ENCODE measurements at regions not wholly inside any gene's neighbourhood (a gene's known extent, or its start where the extent isn't known, plus 50 kb on each side); places are given as distances from the start of the nearest gene placed in this dataset.
"Not testable (repeated sequence)": the region's sequence is repeated elsewhere in the genome, so short reads cannot be mapped to it uniquely, and the experiment has no call there.

DNA sequence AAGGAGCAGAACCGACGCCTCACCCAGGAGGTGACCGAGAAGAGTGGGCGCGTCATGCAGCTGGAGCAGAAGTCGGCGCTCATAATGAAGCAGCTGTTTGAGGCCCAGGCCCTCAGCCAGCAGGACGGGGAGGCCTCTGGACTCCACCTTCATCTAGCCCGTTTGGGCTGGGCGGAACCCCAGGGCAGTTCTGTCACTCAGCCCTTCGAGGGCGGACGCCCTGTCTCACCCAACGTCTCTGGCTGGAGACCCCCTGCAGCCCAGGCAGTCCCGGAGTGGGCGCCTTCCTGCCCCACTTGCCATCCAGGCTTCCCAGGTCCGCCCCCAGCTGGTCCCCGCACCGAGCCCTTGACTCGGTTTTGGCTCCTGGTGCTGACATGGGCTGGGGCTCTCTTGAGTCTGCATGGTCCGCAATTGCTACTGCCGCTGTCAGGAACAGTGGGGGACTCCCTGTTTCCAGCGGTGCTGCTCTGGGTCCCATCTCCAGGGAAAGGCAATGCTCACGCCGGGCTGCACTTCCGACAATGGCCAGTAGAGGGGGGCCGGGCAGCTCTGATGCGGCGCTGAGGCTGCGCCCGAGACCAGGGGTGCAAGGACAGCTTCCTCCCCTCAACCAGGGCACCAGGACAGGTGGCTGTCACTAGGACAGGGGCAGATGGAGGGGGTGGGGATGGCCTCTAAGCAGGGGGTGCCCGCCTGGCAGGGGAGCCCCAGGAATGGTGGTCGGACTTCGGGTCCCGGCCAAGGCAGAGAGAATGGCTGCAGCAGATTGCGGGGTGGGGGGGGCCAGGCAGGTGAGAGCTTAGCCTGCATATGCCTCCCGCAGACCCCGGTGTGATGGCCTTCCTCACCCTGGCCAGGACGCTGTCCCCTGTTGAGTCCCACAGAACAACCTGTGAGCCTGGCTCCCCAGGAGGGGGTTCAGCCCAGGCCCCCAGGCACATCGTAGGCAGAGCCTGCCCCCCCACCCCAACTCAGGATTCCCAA lies 71.2 kb upstream of the KCTD7 start:
- H3K27ac Mint-ChIP-seq, result no peak overlapping the region
- no peaks in the 10 kb centered on the region for H3K9me3 Mint-ChIP-seq
- H3K36me3 Mint-ChIP-seq (ENCODE audit: low read depth), result peaks cover 22% of the 10 kb centered on the region
- no peaks in the 10 kb centered on the region for H3K27me3 Mint-ChIP-seq
- no peaks in the 10 kb centered on the region for H3K4me1 Mint-ChIP-seq (ENCODE audit: low read depth)
- H3K4me3 Mint-ChIP-seq, result no peak overlapping the region

DNA sequence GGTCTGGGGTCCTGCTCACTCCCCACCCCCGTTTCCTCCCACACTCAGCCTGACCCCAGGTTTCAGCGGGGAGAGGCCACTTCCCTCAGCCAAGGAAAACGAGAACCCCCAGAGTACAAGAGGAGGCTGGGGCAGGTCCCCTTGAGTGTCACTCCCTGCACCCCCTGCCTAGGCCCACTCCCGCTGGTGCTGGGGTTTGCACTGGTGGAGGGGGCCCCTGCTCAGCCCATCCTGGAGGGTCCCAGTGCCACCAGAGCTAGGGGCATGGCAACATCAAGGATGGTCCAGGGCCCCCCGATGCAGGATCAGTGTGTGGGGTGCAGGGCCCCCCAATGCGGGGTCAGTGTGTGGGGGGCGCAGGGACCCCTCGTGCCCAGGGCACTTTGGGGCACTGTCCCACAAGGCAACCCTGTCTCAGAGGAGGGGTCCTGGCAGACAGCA lies 70.5 kb upstream of the KCTD7 start:
- H3K27me3 Mint-ChIP-seq, result no peaks in the 10 kb centered on the region

DNA sequence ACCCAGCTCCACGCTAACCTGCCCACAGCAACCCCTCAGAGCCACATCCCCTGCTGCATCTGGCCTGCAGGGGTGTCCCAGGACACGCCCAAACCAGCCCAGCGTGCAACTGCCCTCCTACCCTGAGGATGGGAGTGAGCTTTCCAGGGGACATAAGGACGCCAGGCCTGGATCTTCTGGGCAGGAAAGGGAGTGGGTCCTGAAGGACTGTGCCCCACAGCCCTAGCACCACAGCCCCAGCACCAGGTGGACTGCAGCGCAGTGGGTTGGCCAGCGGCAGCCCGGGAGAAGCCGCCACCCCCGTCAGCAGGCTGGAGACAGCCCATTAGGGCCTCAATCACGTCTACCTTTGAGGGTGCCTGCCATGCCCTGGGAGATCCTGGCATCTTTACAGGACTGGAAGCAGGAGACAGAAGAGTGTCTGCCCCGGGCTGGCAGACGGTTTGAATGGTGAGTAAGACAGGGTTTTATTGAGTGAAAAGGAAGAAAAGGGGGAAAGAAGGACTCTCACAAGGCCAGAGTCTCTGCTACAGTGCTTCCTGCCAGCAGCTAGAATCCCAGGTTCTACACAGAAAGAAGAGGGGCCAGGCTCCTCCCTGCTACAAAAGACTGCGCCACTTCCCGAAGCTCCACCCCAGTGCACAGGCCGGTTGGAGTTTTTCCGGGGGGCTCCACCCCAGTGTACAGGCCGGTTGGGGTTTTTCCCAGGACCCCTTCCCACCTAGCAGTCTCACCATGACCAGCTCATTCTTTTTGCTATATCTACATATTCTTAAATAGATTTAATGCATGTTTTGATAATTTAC lies 69.8 kb upstream of the KCTD7 start:
- peaks cover 18% of the 10 kb centered on the region for H3K36me3 Mint-ChIP-seq (ENCODE audit: low read depth)
- H3K4me3 Mint-ChIP-seq, result no peak overlapping the region
- H3K27me3 Mint-ChIP-seq, result no peaks in the 10 kb centered on the region
- H3K27ac Mint-ChIP-seq, result no peak overlapping the region
- no peaks in the 10 kb centered on the region for H3K9me3 Mint-ChIP-seq
- H3K4me1 Mint-ChIP-seq (ENCODE audit: low read depth), result no peaks in the 10 kb centered on the region

More for the DNA sequence above, 70.5 kb upstream of the KCTD7 start:
- Mint-ChIP-seq H3K9me3 (no peaks in the 10 kb centered on the region), H3K4me3 (no peak overlapping the region), H3K27ac (no peak overlapping the region), H3K36me3 (ENCODE audit: low read depth) (peaks cover 22% of the 10 kb centered on the region), H3K4me1 (ENCODE audit: low read depth) (no peaks in the 10 kb centered on the region)

DNA sequence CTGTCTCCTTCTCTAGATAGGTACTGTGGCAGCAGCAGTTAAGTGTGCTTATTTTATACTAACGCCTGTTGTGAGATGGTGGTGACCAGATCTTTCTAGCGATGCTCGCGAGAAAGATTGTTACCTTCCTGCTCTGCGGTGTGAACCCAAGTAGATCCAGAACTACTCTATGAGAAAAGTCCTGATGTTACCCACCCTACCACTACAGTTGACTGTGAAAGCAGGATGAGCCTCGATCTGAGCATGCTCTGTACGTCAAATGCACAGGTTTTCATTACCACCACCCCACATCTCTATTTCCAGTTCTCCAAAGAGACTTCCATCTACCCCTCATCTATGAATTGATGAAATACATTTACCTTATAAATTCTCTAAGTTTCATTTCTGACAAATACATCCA lies 64.6 kb upstream of the KCTD7 start:
- Mint-ChIP-seq H3K4me1 (ENCODE audit: low read depth) (no peaks in the 10 kb centered on the region), H3K4me3 (no peak overlapping the region), H3K36me3 (ENCODE audit: low read depth) (peaks cover 37% of the 10 kb centered on the region), H3K27ac (no peak overlapping the region), H3K9me3 (no peaks in the 10 kb centered on the region), H3K27me3 (no peaks in the 10 kb centered on the region)

DNA sequence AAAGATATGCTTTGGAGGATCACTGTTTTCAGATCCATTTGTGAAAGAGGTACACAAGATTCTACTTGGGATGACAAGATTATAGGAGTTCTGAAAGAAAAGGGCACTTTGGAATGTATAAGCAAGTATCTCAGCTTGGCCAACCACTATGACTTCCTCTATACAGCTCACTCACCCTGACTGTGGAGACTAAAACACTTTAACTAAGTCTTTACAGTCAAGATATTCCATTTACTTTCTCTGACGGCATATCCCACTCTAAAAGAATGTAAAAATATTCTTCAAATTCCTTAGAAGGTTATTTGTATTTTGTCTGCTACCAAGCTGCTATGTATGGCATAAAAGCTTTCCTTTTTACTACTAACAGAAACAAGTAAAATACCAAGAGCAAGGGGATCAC lies 58.5 kb upstream of the KCTD7 start:
- not testable (repeated sequence) for H3K27me3 Mint-ChIP-seq; H3K4me3 Mint-ChIP-seq; H3K9me3 Mint-ChIP-seq; H3K4me1 Mint-ChIP-seq (ENCODE audit: low read depth); H3K27ac Mint-ChIP-seq
- H3K36me3 Mint-ChIP-seq (ENCODE audit: low read depth), result peaks cover 85% of the 10 kb centered on the region

DNA sequence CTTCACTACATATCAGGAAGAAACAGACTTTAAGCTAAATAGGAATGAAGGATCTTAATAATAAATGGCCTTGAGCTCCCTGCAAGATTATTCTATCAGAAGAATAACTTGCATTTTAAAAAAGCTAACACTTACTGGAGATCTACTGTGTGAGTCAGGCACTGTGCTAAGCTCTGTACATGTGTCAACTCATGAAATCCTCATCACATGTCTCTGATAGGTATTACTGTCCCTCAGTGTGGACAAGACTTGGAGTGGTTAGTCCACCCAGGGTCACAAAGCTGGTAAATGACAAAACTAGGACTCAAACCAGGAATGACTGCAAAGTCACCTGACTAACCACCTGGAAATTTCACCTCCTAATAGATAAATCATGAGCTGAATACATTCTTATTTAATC lies 57.1 kb upstream of the KCTD7 start:
- H3K4me3 Mint-ChIP-seq, result no peak overlapping the region
- peaks cover 22% of the 10 kb centered on the region for H3K4me1 Mint-ChIP-seq (ENCODE audit: low read depth)
- H3K9me3 Mint-ChIP-seq, result no peaks in the 10 kb centered on the region
- H3K27ac Mint-ChIP-seq, result no peak overlapping the region
- H3K36me3 Mint-ChIP-seq (ENCODE audit: low read depth), result peaks cover 86% of the 10 kb centered on the region
- H3K27me3 Mint-ChIP-seq, result no peaks in the 10 kb centered on the region

DNA sequence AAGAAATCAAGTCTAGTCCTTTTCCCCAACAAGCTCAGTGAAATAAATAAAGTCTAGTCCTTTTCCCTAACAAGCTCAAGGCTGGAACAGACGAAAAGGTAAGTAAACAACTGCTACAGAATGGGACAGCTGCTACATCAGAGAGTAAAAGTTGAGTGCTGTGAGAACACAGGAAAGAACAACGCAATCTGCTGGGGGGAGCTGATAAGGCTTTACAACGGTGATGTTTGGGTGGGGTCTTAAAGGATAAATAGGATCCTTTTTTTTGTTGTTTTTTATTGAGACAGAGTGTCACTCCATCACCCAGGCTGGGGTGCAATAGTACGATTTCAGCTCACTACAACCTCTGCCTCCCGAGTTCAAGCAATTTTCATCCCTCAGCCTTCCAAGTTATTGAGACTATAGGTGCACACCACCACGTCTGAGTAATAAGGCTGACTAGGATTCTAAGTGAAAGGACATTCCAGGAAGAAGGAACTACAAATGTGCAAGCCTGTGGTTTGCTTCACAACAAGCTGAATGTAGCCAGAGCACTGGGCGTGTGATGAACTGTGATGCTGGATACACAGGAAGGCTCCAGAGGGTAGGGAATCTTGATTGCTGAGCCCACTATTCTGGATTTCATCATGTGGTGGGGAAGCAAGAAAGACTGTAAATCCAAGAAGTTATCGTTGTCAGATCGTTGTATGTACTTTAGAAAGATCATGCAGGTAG lies 54.7 kb upstream of the KCTD7 start:
- H3K9me3 Mint-ChIP-seq, H3K27ac Mint-ChIP-seq, H3K27me3 Mint-ChIP-seq, H3K4me3 Mint-ChIP-seq: not testable (repeated sequence)
- Mint-ChIP-seq H3K4me1 (ENCODE audit: low read depth) (peaks cover 46% of the 10 kb centered on the region), H3K36me3 (ENCODE audit: low read depth) (peaks cover 80% of the 10 kb centered on the region)

DNA sequence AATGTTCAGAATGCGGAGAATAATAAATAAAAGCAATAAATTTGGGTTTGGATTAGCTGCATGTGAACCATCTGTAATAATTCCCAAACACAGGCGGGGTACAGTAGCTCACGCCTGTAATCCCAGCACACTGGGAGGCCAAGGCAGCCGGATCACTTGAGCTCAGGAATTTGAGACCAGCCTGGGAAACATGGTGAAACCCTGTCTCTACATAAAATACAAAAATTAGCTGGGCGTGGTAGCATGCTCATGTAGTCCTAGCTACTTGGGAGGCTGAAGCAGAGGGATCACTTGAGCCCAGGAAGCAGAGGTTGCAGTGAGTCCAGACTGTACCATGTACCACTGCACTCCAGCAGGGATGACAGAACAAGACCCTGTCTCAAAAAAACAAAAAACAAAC lies 53.9 kb upstream of the KCTD7 start:
- H3K27me3 Mint-ChIP-seq, H3K27ac Mint-ChIP-seq, H3K9me3 Mint-ChIP-seq: not testable (repeated sequence)

DNA sequence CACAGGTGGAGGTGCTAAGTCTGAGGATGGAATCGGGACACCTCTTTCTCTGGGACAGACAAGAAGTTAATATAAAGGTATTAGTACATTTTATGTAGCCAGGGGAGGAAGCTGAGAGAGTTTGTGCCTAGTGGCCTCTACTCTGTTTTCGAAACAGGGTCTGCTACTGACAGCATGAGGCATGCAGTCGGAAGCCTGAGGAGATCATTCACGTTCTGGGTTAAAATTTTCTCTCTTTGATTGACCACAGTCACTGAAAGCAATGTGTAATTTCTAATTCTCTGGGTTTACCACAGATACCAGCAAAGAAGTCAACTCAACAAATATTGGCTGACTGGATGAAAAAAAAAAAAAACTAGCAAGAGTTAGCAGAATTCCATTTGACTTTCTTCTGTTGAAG lies 53.3 kb upstream of the KCTD7 start:
- H3K4me1 Mint-ChIP-seq (ENCODE audit: low read depth), result peaks cover 57% of the 10 kb centered on the region
- peaks cover 65% of the 10 kb centered on the region for H3K36me3 Mint-ChIP-seq (ENCODE audit: low read depth)

More for the DNA sequence above, 53.9 kb upstream of the KCTD7 start:
- peaks cover 71% of the 10 kb centered on the region for H3K36me3 Mint-ChIP-seq (ENCODE audit: low read depth)
- H3K4me3 Mint-ChIP-seq, result not testable (repeated sequence)
- peaks cover 54% of the 10 kb centered on the region for H3K4me1 Mint-ChIP-seq (ENCODE audit: low read depth)

DNA sequence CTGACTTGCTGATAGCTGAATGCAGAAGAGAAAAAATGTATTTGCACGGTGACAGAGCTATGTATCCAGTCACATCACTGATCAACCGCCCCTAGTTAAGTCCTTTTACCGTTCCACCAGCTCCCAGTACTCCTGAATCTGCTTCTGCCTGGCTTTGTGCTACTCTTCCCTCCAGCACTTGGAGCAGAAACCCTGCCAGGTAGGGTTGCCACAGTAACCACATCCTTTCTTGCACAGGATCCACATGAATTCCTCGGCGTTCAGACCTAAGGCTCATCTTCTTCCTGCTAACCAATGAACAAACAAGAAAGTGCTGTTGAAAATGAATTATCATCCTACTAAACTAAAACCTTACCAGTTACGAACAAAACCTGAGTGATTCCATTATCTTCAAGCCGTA lies 52.0 kb upstream of the KCTD7 start:
- H3K4me1 Mint-ChIP-seq (ENCODE audit: low read depth), result peaks cover 60% of the 10 kb centered on the region
- peaks cover 62% of the 10 kb centered on the region for H3K36me3 Mint-ChIP-seq (ENCODE audit: low read depth)
- no peaks in the 10 kb centered on the region for H3K9me3 Mint-ChIP-seq
- H3K4me3 Mint-ChIP-seq, result no peak overlapping the region
- H3K27ac Mint-ChIP-seq, result no peak overlapping the region
- no peaks in the 10 kb centered on the region for H3K27me3 Mint-ChIP-seq

More for the DNA sequence above, 53.3 kb upstream of the KCTD7 start:
- Mint-ChIP-seq H3K9me3 (no peaks in the 10 kb centered on the region), H3K27me3 (no peaks in the 10 kb centered on the region), H3K27ac (no peak overlapping the region), H3K4me3 (no peak overlapping the region)

Measured in stimulated activated naive CD8-positive, alpha-beta T cell treated with anti-CD3 and anti-CD28 coated beads, Interleukin-15, Interleukin-2, amounts not matched to agents 100 ng/mL and 50 ng/mL, for 24 hours (primary cell).